ENCODE measurements at regions not wholly inside any gene's neighbourhood (a gene's known extent, or its start where the extent isn't known, plus 50 kb on each side); places are given as distances from the start of the nearest gene placed in this dataset.

- DNase-seq: no peak
- Mint-ChIP-seq H3K36me3 (ENCODE audit: low read depth) (no peaks in the 10 kb centered on the region), H3K27me3 (ENCODE audit: low read depth) (peaks cover 18% of the 10 kb centered on the region), H3K9me3 (no peaks in the 10 kb centered on the region), H3K27ac (no peak overlapping the region), H3K4me3 (no peak overlapping the region), H3K4me1 (ENCODE audit: low read depth) (no peaks in the 10 kb centered on the region)
- CTCF ChIA-PET: no interaction called here
- intact Hi-C loops (cut with micrococcal nuclease): no loop called here
These were observed 268.8 kb upstream of the NR5A2 start for GRCh38 chr1:199758626-199759255.

- DNase-seq: no peak
- no peaks in the 10 kb centered on the region for H3K4me1 Mint-ChIP-seq (ENCODE audit: low read depth)
- H3K27ac Mint-ChIP-seq: no peak overlapping the region
- no peaks in the 10 kb centered on the region for H3K9me3 Mint-ChIP-seq
- no peak overlapping the region for H3K4me3 Mint-ChIP-seq
- intact Hi-C loops (cut with micrococcal nuclease): no loop called here
- CTCF ChIA-PET: no interaction called here
- H3K36me3 Mint-ChIP-seq (ENCODE audit: low read depth): no peaks in the 10 kb centered on the region
- peaks cover 18% of the 10 kb centered on the region for H3K27me3 Mint-ChIP-seq (ENCODE audit: low read depth)
These were observed 268.2 kb upstream of the NR5A2 start for GRCh38 chr1:199759268-199759730.

- CTCF ChIA-PET: no interaction called here
- Mint-ChIP-seq H3K27ac (no peak overlapping the region), H3K27me3 (ENCODE audit: low read depth) (peaks cover 22% of the 10 kb centered on the region), H3K4me1 (ENCODE audit: low read depth) (no peaks in the 10 kb centered on the region), H3K9me3 (peaks cover 5% of the 10 kb centered on the region), H3K4me3 (no peak overlapping the region), H3K36me3 (ENCODE audit: low read depth) (no peaks in the 10 kb centered on the region)
- intact Hi-C loops (cut with micrococcal nuclease): no loop called here
- DNase-seq: no peak
These were observed 264.9 kb upstream of the NR5A2 start for GRCh38 chr1:199762572-199762971.

- intact Hi-C loops (cut with micrococcal nuclease): no loop called here
- Mint-ChIP-seq H3K27ac (no peak overlapping the region), H3K27me3 (ENCODE audit: low read depth) (peaks cover 17% of the 10 kb centered on the region), H3K4me3 (no peak overlapping the region), H3K36me3 (ENCODE audit: low read depth) (no peaks in the 10 kb centered on the region), H3K9me3 (peaks cover 5% of the 10 kb centered on the region), H3K4me1 (ENCODE audit: low read depth) (no peaks in the 10 kb centered on the region)
- no peak for DNase-seq
- CTCF ChIA-PET: no interaction called here
These were observed 261.2 kb upstream of the NR5A2 start for GRCh38 chr1:199766218-199766792.

GRCh38 chr1:199767700-199768099 is 259.8 kb upstream of the NR5A2 start:
- no peak overlapping the region for H3K4me3 Mint-ChIP-seq
- H3K4me1 Mint-ChIP-seq (ENCODE audit: low read depth): no peaks in the 10 kb centered on the region
- H3K9me3 Mint-ChIP-seq: peaks cover 5% of the 10 kb centered on the region
- CTCF ChIA-PET: interaction anchor here (1.1 kb wide), 1 partner anchor 44 kb away, joined by 5 read pairs; no protein-coding TSS in a partner anchor
- DNase-seq: no peak
- no peaks in the 10 kb centered on the region for H3K36me3 Mint-ChIP-seq (ENCODE audit: low read depth)
- peaks cover 18% of the 10 kb centered on the region for H3K27me3 Mint-ChIP-seq (ENCODE audit: low read depth)
- no peak overlapping the region for H3K27ac Mint-ChIP-seq
- intact Hi-C loops (cut with micrococcal nuclease): no loop called here

GRCh38 chr1:199774433-199775089 is 252.9 kb upstream of the NR5A2 start:
- H3K9me3 Mint-ChIP-seq: no peaks in the 10 kb centered on the region
- intact Hi-C loops (cut with micrococcal nuclease): no loop called here
- no peak overlapping the region for H3K27ac Mint-ChIP-seq
- CTCF ChIA-PET: interaction anchor here (0.7 kb wide), 1 partner anchor 283 kb away, joined by 3 read pairs; no protein-coding TSS in a partner anchor
- no peak overlapping the region for H3K4me3 Mint-ChIP-seq
- no peaks in the 10 kb centered on the region for H3K36me3 Mint-ChIP-seq (ENCODE audit: low read depth)
- no peak for DNase-seq
- no peaks in the 10 kb centered on the region for H3K4me1 Mint-ChIP-seq (ENCODE audit: low read depth)
- peaks cover 13% of the 10 kb centered on the region for H3K27me3 Mint-ChIP-seq (ENCODE audit: low read depth)

DNA sequence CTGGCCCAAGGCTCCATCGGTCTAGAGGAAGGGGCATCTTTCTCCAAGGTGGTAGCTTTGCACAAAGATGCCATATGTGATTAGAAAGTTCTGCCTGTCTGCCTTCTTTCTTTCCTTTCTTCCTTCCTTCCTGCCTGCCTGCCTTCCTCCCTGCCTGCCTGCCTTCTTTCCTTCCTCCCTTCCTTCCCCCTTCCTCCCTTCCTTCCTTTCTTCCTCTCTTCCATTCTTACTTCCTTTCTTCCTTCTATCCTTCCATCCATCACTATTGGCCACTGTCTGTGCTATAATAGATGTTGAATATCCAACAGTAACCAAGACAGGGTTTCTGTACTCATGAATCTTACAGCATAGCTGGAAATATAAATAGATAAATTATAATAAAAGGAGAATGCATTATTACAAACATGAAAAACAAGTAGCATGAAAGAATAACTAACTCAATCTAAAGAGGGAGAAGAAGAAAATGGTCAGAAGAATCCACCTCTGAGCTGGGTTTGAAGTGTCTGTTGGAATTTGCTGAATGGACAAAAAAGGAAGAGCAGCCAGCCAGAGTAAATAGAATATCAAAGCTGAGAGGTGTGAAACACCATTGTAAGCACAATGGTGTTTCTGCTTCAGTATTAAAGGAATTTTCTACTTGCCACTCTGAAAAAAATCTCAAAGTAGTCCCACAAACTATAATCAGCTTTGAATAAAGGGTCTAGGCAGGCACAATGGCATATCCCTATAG is 250.6 kb upstream of the NR5A2 start:
- Mint-ChIP-seq H3K9me3 (no peaks in the 10 kb centered on the region), H3K27me3 (ENCODE audit: low read depth) (peaks cover 10% of the 10 kb centered on the region)
- intact Hi-C loops (cut with micrococcal nuclease): no loop called here

DNA sequence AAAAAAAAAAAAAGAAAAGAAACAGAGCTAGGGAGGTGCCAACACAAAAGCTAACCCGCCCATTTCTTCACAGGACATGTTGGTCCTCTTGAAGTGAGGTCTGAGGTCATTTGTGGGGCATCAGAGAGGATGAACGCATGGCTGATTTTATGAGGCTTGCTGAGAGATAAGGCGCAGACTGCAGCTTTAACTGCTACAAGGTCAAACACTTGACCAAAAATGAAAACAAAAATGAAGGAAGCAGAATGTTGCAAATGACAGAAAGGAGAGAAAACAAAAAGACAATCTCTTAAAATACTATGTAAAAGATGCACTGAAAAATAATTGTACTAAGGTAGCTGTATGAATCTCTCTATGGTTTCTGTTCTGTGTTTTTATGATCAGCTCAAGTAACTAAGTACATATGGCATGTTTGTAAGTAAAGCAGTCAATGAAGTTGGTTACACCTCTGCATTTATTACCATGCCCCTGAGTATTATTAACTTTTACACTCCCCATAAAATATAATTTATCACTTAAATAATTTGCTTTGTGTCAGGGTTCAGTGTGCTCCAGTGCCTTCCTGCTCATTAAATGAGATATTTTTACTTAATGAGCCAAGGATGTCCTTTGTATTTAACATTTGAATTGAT is 249.1 kb upstream of the NR5A2 start:
- H3K4me1 Mint-ChIP-seq (ENCODE audit: low read depth): no peaks in the 10 kb centered on the region
- DNase-seq: no peak
- H3K27ac Mint-ChIP-seq: no peak overlapping the region
- H3K4me3 Mint-ChIP-seq: no peak overlapping the region
- no peaks in the 10 kb centered on the region for H3K9me3 Mint-ChIP-seq
- no peaks in the 10 kb centered on the region for H3K36me3 Mint-ChIP-seq (ENCODE audit: low read depth)
- intact Hi-C loops (cut with micrococcal nuclease): no loop called here
- CTCF ChIA-PET: interaction anchor here (0.8 kb wide), 1 partner anchor 25 kb away, joined by 3 read pairs; no protein-coding TSS in a partner anchor
- H3K27me3 Mint-ChIP-seq (ENCODE audit: low read depth): peaks cover 7% of the 10 kb centered on the region

More for the DNA sequence above, 250.6 kb upstream of the NR5A2 start:
- Mint-ChIP-seq H3K36me3 (ENCODE audit: low read depth) (no peaks in the 10 kb centered on the region), H3K27ac (no peak overlapping the region), H3K4me1 (ENCODE audit: low read depth) (no peaks in the 10 kb centered on the region), H3K4me3 (no peak overlapping the region)
- DNase-seq: no peak
- CTCF ChIA-PET: no interaction called here

GRCh38 chr1:199780091-199780490 is 247.4 kb upstream of the NR5A2 start:
- Mint-ChIP-seq H3K9me3 (no peaks in the 10 kb centered on the region), H3K4me3 (no peak overlapping the region), H3K27ac (no peak overlapping the region), H3K27me3 (ENCODE audit: low read depth) (peaks cover 4% of the 10 kb centered on the region), H3K4me1 (ENCODE audit: low read depth) (no peaks in the 10 kb centered on the region), H3K36me3 (ENCODE audit: low read depth) (no peaks in the 10 kb centered on the region)
- no peak for DNase-seq
- intact Hi-C loops (cut with micrococcal nuclease): no loop called here
- CTCF ChIA-PET: no interaction called here

DNA sequence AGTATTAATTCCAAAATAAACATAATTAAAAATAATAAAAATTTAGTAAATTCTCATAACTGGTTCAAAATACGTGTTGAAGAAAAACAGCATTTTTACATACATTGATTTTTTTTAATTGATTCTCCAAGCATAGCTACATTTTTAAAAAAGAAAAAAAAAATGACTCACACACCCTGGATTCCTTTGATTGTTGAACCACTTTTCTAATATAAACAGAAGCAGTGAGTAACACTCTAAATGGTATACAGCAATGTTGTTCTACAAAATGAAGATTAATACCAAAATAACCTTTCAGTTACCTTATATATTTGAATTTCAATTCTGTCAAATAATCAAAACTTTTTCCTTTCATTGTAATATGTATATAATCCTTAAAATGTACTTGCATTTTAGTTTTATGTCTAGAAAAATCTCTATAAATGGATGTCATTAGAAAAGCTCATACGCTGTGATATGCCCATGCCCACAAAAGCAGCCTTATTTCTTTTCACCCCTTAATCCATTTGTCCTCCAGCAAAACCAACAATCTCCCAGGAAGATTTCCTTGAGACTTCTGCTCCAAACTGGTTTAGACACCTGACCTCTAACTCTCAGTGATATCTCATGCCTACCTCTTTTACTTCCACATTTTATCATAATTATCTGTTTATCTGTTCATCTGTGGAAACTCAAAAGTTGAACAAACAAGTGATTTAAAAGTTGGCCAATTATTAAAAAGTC is 246.4 kb upstream of the NR5A2 start:
- Mint-ChIP-seq H3K4me3 (no peak overlapping the region), H3K4me1 (ENCODE audit: low read depth) (no peaks in the 10 kb centered on the region), H3K36me3 (ENCODE audit: low read depth) (no peaks in the 10 kb centered on the region), H3K9me3 (no peaks in the 10 kb centered on the region), H3K27me3 (ENCODE audit: low read depth) (peaks cover 5% of the 10 kb centered on the region), H3K27ac (no peak overlapping the region)
- intact Hi-C loops (cut with micrococcal nuclease): no loop called here
- DNase-seq: no peak
- CTCF ChIA-PET: no interaction called here

GRCh38 chr1:199784138-199784895 is 243.2 kb upstream of the NR5A2 start:
- no peak for DNase-seq
- no peak overlapping the region for H3K27ac Mint-ChIP-seq
- H3K36me3 Mint-ChIP-seq (ENCODE audit: low read depth): no peaks in the 10 kb centered on the region
- H3K4me1 Mint-ChIP-seq (ENCODE audit: low read depth): no peaks in the 10 kb centered on the region
- intact Hi-C loops (cut with micrococcal nuclease): no loop called here
- no peaks in the 10 kb centered on the region for H3K9me3 Mint-ChIP-seq
- H3K4me3 Mint-ChIP-seq: no peak overlapping the region
- CTCF ChIA-PET: interaction anchor here (0.6 kb wide), 1 partner anchor 58 kb away, joined by 3 read pairs; no protein-coding TSS in a partner anchor
- peaks cover 10% of the 10 kb centered on the region for H3K27me3 Mint-ChIP-seq (ENCODE audit: low read depth)
